ENCODE measurements at regions not wholly inside any gene's neighbourhood (a gene's known extent, or its start where the extent isn't known, plus 50 kb on each side); places are given as distances from the start of the nearest gene placed in this dataset.
"Not testable (repeated sequence)": the region's sequence is repeated elsewhere in the genome, so short reads cannot be mapped to it uniquely, and the experiment has no call there.

DNA sequence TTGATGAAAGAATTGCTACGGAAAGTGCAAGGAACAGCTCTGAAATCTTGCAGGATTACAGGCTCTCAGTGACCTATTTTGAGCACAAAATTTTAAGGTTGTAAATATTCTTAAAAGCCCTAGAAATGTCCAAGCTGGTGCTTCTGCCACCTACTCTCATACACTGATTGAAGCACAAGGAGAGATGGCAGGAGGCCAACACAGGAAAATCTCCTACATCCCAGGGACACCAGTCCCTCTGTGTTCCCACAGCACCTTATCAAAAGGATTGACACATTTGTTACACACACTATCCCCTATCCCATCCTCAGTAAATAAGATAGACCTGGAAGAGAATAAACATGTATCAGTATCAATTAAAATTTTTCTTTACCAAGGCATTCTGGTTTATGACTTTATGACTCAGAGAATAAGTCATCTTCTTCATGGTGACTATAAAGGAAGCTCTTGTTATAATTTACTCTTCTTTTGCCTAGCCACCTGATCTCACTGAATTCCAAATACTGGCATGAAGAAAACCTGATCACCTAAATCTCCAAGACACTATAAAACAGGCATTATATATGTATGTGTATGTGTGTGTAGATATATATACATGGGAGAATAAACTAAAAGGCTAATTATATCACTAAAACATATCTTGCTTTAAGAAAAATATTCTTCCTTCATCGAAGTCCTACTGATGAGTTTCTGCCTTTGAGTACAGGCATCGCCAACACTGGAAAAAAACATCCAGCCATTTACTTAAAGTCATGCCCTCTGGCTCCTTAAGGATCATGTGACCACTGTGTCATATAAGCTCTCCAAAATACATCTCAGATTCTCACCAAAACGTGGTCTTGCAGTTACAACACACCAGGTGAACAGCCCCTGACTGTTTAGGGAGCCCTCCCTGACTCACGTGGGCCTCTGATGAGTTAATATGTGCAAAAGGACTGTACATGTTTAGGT lies 208.1 kb upstream of the NR2F2 start:
- DNase-seq, result peak; percentile 13

DNA sequence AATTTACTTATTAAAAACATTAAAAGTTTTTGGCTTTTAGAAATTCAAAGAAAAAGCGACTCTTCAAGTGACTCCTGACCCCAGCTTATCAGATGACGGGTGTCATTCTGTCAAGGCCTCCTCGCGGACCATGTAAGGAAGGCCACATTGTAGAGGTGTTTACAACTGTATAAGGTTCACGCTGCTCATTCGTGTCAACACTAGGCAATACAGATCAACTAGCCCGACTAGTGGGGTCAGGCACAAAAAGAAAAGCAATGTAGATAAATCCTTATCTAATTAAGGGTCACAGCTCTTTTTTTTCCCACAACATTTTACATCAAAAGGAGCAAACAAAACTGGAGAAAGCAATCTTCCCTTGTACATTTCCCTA lies 207.5 kb upstream of the NR2F2 start:
- no peak for DNase-seq
- in situ Hi-C loops (cut with HindIII; ENCODE audit: low pct_ligation_motif_present, low pct_unique_long_range_greater_than_20kb, low sequenced_read_pairs), result no loop called here

More for the DNA sequence above, 208.1 kb upstream of the NR2F2 start:
- in situ Hi-C loops (cut with HindIII; ENCODE audit: low pct_ligation_motif_present, low pct_unique_long_range_greater_than_20kb, low sequenced_read_pairs), result no loop called here

DNA sequence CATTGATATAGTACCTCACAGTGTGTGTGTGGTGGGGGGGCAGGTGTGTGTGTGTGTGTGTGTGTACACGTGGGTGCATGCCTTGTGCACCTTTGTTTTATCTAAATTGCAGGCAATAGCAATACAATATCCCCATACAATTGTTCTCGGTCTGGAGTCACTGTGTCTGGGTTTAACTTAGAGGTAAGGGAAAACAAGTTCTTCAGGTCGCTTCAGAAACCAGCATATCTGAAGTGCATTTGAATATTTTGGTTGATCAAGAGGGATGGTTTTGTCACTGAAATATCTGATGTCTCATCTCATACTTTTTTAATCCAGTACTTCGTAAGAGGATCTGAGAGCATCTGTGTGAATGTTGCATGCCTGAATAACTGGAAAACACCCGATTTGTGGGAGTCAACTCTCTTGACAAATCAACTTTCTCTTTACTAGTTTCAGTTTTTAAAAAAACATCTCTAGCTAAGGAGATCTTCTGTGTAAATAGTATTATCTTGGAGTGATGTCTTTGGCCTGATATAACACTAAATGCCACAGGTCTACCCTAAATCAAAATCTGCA lies 206.8 kb upstream of the NR2F2 start:
- DNase-seq, result no peak
- in situ Hi-C loops (cut with HindIII; ENCODE audit: low pct_ligation_motif_present, low pct_unique_long_range_greater_than_20kb, low sequenced_read_pairs), result no loop called here

DNA sequence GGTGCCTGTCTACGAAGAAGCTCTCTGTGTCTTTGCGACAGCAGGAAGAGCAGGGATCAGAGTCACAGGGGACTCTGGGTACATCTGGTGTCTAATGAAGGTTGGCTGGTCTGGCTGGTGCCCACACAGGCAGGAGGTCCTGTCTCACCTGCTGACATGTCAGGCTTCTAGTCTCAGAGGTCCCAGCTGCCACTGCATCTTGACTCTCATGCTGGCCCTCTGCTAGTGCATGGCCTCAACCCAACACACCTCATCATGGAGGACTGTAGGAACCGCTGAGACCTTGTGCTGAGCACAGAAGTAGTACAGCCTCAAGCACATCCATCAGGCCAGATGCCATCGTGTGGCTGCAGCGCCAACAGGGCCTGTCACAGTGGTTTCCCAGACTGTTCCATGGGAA lies 206.1 kb upstream of the NR2F2 start:
- in situ Hi-C loops (cut with HindIII; ENCODE audit: low pct_ligation_motif_present, low pct_unique_long_range_greater_than_20kb, low sequenced_read_pairs), result no loop called here
- DNase-seq, result no peak

DNA sequence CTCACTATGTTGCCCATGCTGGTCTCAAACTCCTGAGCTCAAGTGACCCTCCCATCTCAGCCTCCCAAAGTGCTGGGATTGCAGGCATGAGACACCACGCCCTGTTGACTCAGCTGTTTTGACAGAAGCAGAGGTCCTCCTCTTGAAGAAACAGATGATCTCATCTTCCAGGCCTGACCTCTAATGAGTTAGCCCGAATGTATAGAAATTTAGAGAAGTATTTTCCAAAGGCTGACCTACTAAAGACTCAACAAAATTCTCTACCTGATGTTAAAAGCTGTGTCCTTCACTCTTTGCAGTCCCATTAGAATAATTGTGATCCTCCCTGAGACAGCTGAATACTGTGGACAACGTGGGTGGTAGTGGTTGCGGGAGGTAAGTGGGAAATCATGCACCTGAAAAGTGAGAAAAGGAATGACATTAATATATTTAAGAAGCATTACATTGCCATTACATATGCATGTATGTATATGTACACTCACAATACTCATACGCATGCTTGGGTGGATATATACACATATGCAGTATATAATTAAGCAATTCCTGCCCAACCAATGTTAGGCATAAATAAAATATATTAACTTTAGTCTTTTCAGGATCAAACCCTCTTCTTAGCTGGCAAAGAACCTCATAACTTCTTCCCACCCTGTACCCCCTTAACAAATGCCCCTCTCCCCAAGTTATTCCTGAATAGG lies 204.6 kb upstream of the NR2F2 start:
- in situ Hi-C loops (cut with HindIII; ENCODE audit: low pct_ligation_motif_present, low pct_unique_long_range_greater_than_20kb, low sequenced_read_pairs), result no loop called here
- no peak for DNase-seq

DNA sequence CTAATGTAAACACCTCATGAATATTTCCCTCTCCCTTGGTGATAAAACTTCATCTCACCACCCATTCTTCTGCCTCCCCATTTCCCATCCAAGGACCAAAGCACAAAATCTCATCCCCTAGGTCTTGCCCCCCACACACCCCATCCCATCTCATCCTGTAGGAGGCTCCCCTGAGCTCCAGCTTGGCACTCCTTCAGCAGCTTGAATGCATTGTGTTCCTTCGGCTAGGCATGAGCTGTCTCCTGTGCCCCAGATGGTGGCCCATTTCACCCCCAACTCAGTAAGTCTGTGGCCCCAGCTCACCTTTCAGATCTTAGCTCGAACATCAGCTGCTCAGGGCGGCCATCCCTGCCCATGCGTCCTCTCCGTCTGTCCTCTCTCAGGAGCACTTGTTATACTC lies 203.6 kb upstream of the NR2F2 start:
- in situ Hi-C loops (cut with HindIII; ENCODE audit: low pct_ligation_motif_present, low pct_unique_long_range_greater_than_20kb, low sequenced_read_pairs), result no loop called here
- no peak for DNase-seq

DNA sequence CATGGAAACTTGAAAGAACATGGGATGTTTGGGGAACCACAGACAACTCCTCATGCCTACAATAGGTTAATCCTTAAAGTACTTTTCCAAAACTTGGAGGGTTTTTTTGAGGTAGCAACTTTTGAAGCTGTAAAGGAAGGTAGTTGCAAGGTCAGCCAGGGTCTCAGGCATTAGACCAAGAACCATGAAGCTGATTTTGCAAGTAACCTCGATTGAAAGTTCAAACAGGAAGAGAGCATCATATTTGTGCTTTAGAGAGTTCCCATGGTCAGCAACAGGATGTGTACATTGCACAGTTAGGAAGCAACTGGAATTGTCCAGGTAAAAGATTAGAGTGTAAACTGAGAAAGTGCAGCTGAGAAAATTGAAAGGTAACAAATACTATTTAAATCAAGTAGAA lies 199.8 kb upstream of the NR2F2 start:
- DNase-seq, result no peak
- in situ Hi-C loops (cut with HindIII; ENCODE audit: low pct_ligation_motif_present, low pct_unique_long_range_greater_than_20kb, low sequenced_read_pairs), result no loop called here

DNA sequence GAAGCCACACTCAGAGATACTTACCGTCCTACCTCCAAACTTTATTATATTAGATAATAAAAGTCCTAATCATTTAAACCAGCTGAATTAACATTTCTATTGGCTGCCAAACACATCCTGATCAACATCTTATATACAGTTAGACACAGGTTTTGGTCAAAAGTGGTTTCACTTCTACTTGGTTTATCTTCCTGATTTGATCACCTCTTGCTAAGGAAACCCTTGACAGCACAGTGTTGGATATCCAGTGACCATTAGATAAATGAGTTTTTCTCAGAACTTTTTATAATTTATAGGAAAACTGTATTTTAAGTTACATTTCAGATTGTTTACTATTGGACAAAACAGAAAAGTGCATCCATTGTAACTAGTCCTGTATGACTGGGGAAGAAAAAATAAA lies 198.4 kb upstream of the NR2F2 start:
- no peak for DNase-seq
- in situ Hi-C loops (cut with HindIII; ENCODE audit: low pct_ligation_motif_present, low pct_unique_long_range_greater_than_20kb, low sequenced_read_pairs), result no loop called here

DNA sequence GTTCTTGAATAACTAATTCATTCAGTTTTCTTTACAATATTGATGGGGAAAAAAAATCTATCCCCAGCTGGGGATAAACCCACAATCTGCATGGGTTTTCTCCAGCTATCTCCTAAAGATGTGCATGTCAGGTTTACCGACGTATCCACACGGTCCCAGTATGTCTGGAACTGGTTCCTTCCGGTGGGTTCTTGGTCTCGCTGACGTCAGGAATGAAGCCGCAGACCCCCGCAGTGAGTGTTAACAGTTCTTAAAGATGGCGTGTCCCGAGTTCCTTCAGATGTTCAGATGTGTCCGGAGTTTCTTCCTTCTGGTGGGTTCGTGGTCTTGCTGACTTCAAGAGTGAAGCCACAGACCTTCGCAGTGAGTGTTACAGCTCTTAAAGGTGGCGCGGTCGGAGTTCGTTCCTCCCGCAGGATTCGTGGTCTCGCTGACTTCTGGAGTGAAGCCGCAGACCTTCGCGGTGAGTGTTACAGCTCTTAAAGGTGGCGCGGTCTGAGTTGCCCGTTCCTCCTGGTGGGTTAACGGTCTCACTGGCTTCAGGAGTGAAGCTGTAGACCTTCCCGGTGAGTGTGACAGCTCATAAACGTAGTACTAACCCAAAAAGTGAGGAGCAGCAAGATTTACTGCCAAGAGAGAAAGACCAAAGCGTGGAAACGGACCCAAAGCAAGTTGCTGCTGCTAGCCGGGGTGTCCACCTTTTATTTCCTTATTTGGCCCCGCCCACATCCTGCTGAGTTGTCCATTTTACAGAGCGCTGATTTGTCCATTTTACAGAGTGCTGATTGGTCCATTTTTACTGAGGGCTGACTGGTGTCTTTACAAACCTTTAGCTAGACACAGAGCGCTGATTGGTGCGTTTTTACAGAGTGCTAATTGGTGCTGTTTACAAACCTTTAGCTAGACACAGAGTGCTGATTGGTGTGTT lies 195.1 kb upstream of the NR2F2 start:
- DNase-seq, result no peak
- in situ Hi-C loops (cut with HindIII; ENCODE audit: low pct_ligation_motif_present, low pct_unique_long_range_greater_than_20kb, low sequenced_read_pairs), result no loop called here

DNA sequence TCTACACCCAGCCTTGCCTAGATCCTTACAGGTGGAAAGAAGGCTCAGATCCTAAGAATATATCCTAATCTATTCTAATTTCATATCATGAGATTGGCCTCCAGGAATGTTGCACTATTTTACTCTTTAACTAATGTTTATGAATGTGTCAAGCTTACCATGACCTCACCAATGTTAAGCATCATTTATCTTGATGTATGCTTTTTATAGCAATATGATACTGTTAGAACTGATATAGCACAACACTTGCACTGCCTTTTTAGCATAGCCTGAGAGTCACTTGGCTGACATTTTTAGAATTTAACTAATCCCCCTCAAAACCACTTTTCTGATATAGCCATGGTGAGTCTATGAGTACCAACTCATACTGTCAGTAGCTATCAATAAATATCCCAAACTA lies 191.5 kb upstream of the NR2F2 start:
- in situ Hi-C loops (cut with HindIII; ENCODE audit: low pct_ligation_motif_present, low pct_unique_long_range_greater_than_20kb, low sequenced_read_pairs), result no loop called here
- no peak for DNase-seq

DNA sequence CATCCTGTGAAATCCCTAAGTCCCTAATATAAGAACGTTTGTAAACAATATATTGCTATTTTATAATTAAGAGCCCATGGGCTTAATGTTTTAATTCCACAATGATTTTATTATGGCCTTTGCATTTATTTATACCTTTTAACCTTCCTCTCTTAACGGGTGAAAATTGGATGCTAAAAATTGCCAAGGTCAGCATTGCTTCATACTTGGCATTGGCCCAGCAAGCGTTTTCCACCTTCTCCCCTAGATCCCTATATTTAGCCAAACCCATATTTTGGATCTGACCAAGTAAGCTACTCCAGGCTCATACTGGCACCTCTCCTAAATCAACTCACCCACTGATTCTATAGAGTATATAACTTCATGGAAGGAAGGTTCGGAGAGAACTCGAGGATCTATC lies 188.0 kb upstream of the NR2F2 start:
- no peak for DNase-seq
- in situ Hi-C loops (cut with HindIII; ENCODE audit: low pct_ligation_motif_present, low pct_unique_long_range_greater_than_20kb, low sequenced_read_pairs), result no loop called here

DNA sequence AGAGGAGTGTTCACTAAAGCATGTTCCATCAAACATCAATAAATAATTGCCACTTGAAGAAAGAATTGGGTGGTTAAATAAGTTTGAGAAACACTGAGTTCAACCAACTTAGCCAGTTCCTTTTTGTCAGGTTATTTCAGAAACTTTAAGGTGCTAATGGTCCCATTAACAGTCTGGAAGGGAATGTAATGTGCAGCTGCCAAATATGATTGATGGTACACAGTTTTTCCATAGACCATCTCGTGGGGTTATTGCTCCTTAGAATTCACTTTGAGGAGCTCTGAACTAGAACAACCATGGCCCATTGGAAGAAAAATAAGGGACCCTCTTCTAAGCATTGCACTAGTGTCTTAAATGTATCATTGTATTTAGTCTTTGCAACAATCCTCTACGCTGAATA lies 185.8 kb upstream of the NR2F2 start:
- in situ Hi-C loops (cut with HindIII; ENCODE audit: low pct_ligation_motif_present, low pct_unique_long_range_greater_than_20kb, low sequenced_read_pairs), result no loop called here
- no peak for DNase-seq

DNA sequence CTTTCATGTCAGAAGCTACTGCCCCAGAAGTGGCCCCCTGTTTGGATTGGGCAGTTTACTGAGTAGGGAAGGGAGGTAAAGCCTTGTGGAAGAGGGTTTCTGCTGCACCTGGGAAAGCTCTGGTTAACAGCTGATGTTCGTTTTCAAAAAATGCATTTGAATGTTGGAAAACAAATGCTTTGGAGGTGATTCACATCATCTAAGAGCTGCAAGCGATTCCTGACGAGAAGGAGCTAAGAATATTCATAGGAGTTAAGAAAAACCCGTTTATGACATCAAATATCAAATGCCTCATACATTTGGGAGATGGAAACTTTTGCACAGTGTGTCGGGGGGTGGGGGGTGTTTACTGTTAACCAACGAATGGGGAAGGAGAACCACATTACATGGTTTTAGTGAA lies 183.8 kb upstream of the NR2F2 start:
- in situ Hi-C loops (cut with HindIII; ENCODE audit: low pct_ligation_motif_present, low pct_unique_long_range_greater_than_20kb, low sequenced_read_pairs), result no loop called here
- no peak for DNase-seq

DNA sequence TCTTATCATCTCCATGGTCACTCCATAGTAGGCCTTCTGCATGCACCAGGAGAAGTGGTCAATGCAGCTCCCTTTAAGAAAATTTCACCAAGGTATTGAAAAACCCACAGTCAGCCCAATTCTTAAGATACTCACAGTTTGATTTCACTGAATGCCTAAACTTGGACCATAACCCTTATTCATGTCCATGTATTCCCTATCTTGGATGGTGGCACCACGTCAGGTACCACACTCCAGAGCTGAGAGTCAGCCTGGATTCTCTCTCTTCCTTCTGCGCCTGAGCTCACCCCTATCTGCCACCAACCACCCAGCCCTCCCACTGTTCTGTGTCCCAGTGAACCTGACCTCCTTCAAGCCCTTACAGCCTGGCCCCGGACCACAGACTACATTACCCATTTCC lies 183.2 kb upstream of the NR2F2 start:
- in situ Hi-C loops (cut with HindIII; ENCODE audit: low pct_ligation_motif_present, low pct_unique_long_range_greater_than_20kb, low sequenced_read_pairs), result no loop called here

DNA sequence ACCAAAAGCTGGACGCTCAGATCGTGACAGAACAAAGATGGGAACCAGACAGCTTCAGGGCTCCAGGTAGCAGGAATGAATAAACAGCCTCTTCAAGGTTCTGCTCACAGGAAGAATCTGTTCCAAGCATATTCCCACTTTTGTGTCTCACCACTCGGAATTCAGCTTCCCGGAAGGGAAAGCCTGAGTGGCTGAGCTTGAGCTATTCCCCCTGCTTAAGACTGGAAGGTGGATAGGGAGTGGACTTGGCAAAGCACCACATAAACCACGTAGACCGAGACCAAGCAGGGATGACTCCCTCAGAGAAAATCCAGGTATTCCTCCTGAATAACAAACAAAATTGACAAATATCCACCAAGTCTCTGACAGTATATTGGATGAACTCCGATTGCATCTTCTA lies 180.2 kb upstream of the NR2F2 start:
- in situ Hi-C loops (cut with HindIII; ENCODE audit: low pct_ligation_motif_present, low pct_unique_long_range_greater_than_20kb, low sequenced_read_pairs), result no loop called here
- no peak for DNase-seq

More for the DNA sequence above, 183.2 kb upstream of the NR2F2 start:
- DNase-seq, result no peak

DNA sequence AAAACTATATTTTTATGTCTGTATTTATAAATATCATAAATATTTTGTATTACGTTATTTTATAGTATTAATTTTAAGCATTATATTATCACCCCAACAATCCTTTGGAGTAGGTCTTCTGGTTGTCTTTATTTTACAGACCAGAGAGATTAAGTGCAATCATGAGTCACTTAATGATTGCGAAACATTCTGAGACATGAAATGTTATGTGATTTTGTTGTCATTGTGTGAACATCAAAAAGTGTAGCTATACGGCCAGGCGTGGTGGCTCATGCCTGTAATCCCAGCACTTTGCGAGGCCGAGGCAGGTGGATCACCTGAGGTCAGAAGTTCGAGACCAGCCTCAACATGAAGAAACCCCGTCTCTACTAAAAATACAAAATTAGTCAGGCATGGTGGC lies 178.8 kb upstream of the NR2F2 start:
- DNase-seq, result peak; percentile 18
- in situ Hi-C loops (cut with HindIII; ENCODE audit: low pct_ligation_motif_present, low pct_unique_long_range_greater_than_20kb, low sequenced_read_pairs), result not testable (repeated sequence)

DNA sequence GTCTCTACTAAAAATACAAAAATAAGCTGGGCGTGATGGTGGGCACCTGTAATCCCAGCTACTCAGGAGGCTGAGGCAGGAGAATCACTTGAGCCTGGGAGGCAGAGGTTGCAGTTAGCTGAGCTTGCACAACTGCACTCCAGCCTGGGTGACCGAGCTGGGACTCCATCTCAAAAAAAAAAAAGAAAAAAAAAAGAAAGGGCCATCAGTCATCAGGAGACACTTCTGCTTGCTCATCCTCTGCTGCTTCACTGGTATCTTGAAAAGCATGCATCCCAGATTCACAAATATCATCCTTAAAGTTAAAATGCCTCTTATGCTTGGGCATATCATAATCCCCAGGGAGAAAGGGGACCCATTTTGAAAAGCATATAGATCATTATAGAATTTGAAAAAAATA lies 176.6 kb upstream of the NR2F2 start:
- in situ Hi-C loops (cut with HindIII; ENCODE audit: low pct_ligation_motif_present, low pct_unique_long_range_greater_than_20kb, low sequenced_read_pairs), result no loop called here
- no peak for DNase-seq

DNA sequence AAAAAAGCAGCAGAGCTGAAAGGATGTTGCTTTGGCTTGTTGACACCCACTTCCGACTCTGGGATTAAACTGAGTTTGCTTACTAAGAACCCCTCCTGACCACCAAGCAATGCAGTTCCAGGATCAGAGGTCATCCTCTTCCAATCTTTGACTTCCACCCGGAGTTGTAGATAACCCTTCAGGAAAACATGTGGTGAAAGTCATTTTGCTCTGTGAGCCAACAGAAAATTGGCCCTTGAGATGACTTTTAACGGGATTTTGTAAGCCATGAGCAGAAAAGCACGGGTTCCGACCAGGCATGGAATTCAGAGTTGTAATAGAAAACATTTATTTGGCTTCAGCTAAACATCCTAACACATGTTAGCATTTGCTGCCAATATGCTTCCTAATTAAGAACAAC lies 171.6 kb upstream of the NR2F2 start:
- no peak for DNase-seq
- in situ Hi-C loops (cut with HindIII; ENCODE audit: low pct_ligation_motif_present, low pct_unique_long_range_greater_than_20kb, low sequenced_read_pairs), result no loop called here

DNA sequence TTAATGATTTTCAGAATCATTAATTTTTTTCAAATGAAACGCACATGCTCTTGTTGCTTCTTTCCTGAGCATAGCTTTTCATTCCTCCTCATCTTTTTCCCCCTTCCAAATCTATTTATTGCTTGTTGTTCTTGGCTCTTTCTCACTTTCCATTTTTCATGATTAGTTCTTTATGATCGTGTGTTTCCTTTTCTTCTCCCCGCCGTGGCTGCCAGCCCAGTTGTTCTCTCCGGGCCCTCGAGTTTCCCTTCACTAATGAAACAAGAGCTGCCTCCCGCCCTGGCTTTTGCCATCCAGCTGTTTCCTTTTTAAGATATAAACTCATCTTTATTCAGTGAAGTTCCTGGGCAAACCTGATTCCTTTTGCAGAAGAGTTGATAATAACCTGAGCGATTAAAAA lies 170.2 kb upstream of the NR2F2 start:
- no peak for DNase-seq
- in situ Hi-C loops (cut with HindIII; ENCODE audit: low pct_ligation_motif_present, low pct_unique_long_range_greater_than_20kb, low sequenced_read_pairs), result no loop called here

Data from ACHN (cell line).